GM19324 (cell line): ENCODE measurements at regions not wholly inside any gene's neighbourhood (a gene's known extent, or its start where the extent isn't known, plus 50 kb on each side); places are given as distances from the start of the nearest gene placed in this dataset.

Experiments used
- ATAC-seq: cut with Tn5 transposase; IDR thresholded peaks from one replicate; pipeline ENCODE4 v1.9.1; 2021; ENCODE audit warnings: mild to moderate bottlenecking, moderate library complexity; ENCODE audit not compliant: unreplicated experiment, low FRiP score

DNA sequence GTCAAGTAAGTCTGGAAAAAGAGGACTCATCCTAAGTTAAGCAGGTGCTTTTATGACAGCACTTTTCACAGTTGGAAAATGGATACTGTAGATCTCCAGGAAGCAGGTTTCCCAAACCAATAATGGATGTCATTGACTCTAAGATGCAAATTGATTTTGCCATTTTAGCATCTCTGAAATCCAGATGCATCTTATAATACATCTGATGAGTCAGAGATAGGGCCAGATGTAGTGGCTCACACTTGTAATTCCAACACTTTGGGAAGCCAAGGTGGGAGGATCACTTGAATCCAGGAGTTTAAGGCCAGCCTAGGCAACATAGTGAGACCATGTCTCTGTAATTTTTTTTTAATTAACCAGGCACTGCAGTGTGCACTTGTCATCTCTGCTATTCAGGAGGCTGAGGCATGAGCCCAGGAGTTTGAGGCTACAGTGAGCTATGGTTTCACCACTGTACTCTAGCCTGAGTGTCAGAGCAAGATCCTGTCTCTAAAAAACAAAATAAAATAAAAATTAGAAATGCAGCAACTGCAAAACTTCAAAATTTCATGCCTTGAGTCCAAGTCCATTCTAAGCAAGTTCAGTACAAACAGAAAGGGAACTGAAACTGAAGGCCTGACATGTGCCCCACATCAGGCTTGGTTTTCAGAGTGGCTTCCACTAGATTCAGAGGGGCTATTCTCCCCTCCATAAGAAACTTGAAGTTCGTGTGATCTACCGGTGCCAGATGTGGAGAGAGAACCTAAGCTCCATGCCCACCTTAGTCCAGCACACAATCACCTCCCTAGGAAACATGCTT lies 267.8 kb upstream of the NCKAP5 start:
- no peak for ATAC-seq

DNA sequence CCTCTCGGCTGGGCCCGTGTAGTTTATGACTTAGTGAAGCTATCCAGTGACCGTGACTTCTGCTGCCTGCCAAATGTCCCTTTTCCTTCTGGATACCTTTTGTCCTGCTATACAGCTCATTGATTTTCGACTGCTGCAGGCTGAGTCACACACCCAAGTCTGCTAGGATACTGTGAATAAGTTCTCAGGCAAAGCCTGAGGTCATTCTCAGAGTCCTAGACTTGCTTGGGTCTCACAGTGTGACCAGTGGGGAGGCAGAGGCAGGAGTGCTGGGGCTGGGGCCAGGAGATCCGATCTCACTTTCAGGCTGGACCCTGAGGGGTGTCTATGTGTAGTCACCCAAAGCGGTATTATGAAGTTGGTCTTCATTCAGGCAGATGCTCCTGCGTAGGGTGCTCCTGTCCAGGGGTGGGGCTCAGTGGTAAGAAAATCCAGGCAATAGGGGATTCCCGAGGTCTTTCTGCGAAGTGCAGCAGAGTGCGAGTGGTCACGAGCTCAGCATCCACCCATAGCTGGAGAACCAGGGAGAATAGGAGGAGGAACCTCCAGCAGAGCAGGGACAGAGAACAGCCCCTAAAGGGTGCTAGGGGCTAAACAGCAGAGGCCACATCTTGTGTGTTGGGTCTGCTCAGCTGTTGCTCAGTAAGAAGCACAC lies 268.6 kb upstream of the NCKAP5 start:
- ATAC-seq: no peak

DNA sequence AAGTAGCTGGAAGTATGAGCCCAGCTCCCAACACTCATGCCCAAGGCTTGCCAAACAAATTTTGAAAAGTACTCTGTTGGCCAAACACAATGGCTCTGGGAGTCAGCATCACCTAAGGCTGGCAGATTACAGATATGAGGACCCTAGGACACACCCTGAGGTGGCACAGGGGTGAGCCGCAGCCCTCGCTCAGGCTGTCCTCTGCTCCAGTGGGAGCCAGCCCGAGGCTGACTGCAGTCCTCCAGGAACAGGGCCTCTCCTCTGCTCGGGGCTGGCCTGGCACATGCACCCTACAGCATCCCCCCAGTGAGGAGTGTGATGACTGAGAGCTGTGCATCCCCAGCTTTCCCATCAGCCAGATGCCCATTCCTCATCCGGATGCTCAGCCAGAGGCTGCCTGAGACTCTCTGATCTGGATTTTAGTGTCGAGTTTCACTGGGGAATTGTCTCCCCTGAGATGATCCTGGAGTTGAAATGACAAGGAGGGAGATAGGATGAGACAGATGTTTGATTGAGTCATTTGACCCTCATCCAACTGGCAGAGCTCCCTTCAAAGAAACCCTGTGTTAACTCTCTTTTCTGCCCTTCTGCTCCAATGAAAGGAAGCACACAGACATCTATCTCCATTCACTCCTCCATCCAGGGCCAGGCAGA lies 269.3 kb upstream of the NCKAP5 start:
- ATAC-seq: no peak

DNA sequence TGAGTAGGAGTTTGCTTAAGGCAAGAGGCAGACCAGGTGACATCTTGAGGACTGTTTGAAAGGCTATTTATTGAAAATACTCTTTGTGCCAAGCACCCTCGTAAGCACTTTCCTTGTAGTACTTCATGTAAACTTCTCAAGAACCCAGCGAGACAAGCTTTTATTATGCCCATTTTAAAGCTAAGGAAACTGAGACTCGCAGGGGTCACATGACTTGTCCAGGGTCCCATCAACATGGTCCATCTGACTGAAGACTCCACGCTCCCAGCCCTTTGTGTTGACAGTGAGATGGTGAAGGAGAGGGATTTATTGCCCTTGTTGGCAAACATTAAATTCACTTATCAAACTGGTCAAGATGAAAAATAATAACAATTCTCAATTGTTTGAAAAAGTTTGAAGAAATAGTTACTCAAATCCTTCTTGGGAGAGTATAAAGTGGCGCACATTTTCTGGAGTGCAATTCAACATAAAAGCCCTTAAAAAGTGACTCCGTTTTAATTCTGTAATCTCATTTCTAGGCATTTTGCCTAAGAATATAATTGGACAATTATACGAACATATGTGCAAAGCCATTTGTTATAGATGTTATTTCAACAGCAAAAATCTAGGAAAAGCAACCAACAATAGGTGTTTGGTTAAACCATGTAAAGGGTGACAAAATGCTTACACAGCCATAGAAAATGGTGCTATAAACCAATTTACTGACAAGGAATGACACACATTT lies 270.5 kb upstream of the NCKAP5 start:
- ATAC-seq: no peak

DNA sequence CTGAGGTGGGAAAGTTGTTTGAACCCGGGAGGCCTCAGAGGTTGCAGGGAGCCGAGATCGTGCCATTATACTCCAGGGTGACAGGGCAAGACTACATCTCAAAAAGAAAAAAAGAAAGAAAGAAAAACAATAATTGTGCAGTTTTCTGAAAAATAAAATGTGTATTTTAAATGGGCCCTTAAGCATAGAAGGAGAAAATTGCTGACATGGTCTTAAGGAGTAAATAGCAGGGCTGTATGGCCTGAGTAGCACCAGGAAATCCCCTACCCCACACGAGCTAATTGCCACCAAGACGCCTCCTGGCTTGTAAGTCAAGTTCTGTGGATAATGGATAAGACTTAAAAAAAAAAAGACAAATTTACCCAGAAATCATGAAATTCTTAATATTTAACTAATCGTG lies 271.4 kb upstream of the NCKAP5 start:
- no peak for ATAC-seq

DNA sequence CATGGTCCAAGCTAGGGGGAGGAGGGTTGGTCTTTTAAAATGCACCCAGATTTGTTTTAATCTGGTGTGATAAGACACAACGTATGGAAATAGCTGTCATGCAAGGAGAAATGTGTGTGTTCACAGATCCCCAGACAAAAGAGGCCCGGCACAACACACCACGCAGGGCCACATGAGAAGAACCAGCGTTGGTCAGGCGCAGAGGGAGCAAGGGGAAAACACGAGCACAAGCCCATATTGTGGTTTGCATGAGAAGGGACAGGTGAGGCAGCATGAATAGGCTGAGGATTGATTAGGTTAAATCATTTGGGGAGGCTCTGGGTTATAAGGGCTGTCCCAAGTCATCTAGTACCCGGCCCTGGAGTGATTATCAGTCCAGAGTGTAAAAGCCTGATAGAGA lies 272.5 kb upstream of the NCKAP5 start:
- ATAC-seq: no peak

DNA sequence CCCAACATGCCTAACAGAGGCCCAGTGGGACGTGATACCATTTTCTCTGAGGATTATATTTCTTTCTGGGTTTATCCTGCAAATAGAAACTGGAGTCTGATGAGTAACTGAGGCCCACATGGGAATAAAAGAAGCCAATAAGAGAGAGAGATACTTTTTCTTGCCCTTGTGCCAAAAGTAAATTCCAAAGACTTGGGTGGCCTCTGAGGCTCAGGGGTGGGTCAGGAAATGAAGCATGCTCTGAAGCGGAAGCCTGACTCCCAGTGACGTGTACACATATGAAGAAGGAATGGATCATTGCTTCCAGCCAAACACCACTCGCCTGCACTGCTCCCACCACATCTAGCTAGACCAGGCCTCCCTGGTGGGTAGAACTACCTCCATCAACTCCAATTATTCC lies 273.6 kb upstream of the NCKAP5 start:
- no peak for ATAC-seq

DNA sequence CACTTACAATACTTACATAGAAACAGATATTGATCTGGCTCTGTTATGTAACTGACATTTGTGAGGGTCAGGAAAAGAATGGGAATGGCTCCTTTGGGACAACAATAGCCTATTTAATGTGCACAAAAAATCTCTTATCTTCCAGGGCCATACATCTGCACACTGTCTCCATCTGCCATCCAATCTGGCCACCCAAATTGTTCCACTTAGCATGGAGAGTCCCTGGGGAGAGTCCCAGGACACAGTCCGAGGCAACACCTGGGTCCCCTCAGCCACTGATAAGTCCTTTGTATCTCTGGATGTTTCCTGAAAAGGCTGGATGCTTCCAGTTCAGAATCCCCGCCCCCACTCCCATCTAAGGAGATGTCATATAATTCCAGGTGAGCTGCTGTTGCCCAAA lies 274.2 kb upstream of the NCKAP5 start:
- ATAC-seq: no peak

DNA sequence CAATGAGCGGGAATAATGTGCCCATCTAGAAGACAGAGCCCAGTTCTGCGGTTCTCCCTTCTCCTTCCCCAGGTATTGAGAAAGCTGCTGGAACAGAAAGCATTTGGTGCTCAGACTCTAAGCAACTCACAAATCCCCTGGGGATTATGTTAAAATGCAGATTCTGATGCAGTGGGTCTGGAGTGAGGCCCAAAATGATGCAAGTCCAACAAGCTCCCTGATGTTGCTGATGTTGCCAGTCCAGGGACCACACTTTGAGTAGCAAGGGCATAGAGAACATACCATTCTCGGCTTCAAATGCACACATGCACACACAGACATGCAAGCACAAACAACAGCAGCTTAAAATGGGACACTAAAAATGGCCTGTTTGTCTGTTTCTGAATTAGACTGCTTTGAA lies 274.8 kb upstream of the NCKAP5 start:
- no peak for ATAC-seq

DNA sequence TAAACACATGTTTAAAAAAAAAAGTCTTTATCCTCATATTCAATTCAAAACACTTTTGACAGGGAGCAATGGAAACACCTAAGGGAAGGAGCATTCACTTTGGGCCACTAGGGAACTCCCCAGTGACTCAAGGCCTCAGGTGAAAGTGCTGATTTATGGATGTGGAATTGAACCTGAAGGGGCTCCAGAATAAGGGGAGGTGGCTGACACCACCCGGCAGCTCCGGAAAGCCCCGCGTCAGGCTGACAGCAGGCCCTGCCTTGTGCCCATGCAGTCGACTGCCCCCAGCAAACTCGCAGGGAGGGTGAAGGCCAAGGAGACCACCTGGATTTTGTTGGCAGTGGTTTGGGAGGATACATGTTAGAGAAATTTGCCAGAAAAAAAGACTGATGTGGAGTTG lies 275.3 kb upstream of the NCKAP5 start:
- ATAC-seq: no peak

DNA sequence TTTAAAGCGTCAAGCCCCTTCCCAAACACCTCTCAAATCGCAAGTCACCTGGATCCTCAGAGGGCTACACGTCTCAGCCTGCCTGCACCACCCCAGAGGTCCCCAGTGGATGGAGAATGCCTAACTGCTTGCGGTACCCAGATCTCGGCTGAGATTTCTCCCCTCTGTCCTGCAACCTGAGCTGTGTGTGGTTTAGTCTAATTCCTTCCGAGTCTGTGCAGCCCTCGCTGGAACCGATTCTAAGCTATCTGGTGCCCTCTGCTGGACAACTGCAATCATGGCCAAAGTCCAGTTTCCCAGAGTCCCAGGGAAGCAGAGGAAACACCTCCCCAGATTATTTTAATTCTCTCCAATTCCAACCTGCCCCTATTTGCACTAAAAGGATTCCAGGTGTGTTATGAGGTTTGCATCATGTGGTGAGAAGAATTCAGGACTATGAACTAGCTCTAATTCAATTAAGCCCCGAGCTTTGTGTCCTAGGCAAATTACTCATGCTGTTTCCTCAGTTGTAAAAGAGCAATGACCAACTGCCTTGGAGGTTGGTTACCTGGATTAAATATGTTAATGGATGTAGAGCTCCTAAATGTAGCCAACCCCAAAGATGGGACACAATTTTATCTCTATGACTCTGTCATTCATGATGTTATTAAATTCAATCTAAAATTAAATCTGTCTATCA lies 276.1 kb upstream of the NCKAP5 start:
- ATAC-seq: no peak

DNA sequence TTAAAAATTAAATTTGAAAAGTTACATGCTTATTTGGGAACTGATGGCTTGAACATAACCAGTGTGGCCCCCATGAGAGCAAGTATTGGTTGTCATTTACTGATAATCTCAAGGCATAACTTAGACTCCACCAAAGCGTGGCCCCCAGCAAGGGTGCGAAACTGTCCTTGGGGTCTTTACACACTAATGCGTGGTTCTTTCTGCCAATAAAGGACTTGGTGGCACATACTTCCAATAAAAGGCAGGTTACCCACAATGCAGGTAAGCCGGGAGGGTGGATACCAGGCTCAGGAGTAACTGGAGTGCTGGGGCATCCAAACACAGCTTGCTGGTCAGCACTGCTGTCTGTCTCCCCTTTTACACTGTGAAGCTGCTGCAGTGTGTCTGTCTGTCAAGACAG lies 278.2 kb upstream of the NCKAP5 start:
- no peak for ATAC-seq

DNA sequence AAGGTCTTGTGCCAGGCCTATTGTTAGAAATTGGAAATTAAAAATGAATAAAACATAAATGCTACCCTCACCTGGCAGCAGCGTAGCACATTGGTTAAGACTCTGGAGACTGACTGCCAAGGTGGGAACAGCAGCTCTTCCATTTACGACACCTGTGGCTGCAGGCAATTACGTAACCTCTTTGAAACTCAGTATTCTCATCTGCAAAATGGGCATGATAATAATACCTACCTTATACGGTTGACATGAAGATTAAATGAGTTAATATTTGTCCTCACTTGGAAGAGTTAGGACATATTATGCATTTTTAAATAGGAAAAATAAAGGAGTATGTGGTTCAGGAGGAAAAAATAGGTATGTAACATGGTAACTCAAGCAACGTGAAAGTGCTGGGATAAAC lies 279.3 kb upstream of the NCKAP5 start:
- no peak for ATAC-seq

DNA sequence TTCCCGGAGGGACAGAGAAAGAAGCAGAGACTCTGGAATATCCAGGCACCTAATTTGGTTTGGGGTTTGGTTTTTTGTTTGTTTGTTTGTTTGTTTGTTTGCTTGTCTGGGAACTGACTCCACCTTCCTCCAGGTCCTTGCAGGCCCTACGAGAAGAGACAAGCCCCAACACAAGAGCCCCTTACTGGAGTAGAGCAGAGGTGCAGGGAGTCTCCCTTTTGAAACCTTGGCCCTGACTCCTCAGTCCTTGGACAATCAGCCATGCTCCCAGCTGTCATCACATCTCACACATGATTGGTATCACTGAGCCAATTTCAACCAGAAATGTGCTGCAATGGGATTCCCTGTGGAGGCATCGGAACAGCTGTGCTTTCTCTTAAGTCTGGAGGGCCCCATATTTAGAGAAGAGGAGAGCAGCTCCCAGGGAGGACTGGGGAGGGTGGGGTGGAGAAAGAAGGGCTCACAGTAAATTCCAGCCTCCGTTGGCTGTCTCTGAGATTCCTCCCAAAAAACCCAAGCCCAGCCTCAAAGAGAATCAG lies 279.9 kb upstream of the NCKAP5 start:
- no peak for ATAC-seq

DNA sequence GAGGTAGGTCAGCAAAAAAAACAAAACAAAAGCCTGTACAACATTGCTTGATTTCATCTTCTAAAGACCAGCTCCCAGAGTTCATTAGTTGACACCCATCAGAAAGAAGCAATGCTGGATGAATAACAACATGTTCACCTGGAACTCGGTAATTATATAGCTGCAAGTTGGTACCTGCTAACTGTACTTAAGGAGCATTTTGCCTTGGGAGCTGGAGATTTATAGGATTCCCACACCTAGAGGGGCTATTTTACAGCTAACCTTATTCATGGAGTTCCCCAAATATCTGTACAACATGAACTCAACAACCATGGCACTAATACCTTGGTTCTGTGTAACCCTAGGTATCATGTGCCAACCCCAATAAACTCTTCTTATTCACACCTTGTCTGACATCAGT lies 281.1 kb upstream of the NCKAP5 start:
- ATAC-seq: no peak

DNA sequence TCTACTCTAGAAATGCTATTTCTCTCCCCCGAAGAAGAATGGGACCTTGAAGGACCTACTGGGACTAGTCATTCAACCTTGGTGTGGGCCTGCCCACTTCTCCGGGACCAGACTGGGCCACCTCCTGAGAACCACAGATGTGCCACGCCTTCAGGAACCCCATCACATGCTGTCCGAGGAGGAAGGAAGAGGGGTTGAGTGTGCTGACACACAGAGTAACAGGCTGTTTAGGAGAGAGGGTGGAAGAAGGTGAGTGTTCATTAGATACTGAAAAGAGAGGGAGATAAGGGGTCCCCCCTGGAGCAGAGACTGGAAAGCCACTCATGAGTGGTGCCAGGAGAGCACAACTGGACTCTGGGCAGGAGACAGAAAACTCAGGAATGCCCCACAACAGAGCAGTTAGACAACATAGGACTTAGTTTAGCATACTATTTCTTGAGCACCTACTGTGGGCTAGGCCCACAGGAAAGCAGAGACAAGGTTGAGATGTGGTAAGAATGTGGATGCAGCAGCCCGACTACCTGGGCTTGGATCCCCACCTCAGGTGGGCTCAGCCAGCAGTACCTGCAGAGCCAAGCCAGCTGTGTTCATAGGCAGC lies 286.4 kb upstream of the NCKAP5 start:
- ATAC-seq: no peak

DNA sequence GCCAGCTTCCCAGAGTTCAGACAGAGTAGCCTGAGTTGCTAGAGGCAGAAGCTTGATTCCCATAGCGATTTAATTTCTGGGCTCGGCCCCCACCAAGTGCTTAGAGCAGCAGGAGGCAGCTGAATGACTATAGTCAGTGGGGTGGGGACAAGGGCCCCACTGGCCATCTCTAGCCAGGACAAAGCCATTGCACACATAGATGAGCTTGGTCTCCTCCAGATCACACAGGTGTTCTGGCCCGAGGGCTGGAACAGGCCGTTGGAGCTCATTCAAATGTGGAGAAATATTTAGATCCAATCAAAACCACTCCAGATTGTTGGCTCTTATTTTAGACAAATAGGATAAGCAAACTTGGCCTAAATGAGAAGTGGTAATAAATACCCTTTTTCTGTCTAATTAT lies 287.3 kb upstream of the NCKAP5 start:
- no peak for ATAC-seq

DNA sequence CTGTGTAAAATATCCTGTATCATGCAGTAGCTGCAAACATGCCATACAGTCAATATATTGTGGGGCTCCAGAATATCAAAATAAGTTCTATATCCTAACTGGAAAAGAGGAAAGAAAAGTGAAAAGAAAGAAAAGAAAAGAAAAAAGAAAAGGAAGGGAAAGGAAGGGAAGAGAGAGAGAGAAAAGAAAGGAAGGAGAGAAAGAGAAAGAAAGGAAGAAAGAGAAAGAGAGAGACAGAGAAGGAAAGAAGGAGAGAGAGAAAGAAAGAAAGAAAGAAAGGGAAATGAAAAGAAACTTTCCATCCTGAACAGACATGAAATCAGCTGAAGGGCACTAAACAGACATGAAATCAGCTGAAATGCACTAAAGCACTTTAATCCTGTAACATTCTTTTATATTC lies 288.4 kb upstream of the NCKAP5 start:
- no peak for ATAC-seq

DNA sequence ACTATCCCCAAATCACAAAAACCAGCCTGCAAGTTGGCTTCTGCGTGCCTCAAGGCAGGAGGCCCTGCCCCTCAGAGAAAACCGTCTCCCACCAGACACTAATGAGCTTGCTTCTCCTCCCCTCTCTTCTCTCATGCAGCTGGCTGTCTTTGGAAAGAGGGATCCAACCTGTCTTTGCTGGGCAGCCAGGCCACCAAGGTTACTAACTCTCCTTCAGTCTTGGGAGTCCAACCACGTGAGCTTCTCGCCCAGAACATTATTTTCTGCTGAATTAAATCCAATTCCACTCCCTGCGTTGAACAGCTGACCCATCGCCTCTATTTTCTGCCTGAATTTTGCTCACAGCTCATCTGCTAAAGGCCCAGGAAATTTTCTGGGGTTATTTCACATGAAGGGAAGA lies 291.3 kb upstream of the NCKAP5 start:
- ATAC-seq: no peak

DNA sequence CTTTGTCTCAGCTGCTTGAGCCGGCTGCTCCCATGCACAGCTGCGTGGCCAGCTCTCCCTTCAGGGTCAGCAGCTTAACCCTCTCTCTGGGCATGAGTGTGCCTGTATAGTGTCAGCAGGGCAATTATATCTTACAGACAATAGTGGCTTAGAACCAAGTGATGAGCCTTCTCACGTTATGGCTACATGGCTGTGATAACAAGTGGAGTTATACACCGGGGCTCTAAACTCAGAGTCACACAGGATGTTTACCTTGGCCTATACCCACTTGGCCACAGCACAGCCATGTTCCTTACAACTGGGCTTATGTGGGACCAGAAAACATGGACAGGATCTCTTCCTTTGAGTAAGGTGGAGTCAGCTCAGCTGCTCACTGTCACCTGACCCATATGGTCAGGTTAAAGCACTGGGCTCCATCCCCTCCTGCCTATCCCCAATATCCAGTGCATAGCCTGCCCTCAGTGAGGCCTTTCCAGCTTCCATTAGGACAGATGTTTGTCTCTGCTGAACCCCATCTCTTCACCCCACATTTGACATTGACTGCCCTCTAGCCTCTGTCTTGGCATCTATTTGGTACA lies 294.2 kb upstream of the NCKAP5 start:
- ATAC-seq: no peak
